ENCODE measurements at regions not wholly inside any gene's neighbourhood (a gene's known extent, or its start where the extent isn't known, plus 50 kb on each side); places are given as distances from the start of the nearest gene placed in this dataset.

- no peak overlapping the region for H3K9ac ChIP-seq (ENCODE audit: low read depth, low read length)
- no peaks in the 10 kb centered on the region for H3K4me1 ChIP-seq (ENCODE audit: control insufficient read depth, insufficient read depth, low read length)
- H3K36me3 ChIP-seq (ENCODE audit: control insufficient read depth, insufficient read depth, low read length): no peaks in the 10 kb centered on the region
- H3K4me3 ChIP-seq (ENCODE audit: low read depth, low read length): no peak overlapping the region
- H3K9me3 ChIP-seq (ENCODE audit: control insufficient read depth, insufficient read depth, low read length): no peaks in the 10 kb centered on the region
- H3K27me3 ChIP-seq (ENCODE audit: control insufficient read depth, insufficient read depth, low read length): no peaks in the 10 kb centered on the region
These were observed 51.0 kb upstream of the GPR12 start for GRCh38 chr13:26811581-26811980.

Data from iPS-15b (cell line).